HL-60 (cell line): ENCODE measurements at regions not wholly inside any gene's neighbourhood (a gene's known extent, or its start where the extent isn't known, plus 50 kb on each side); places are given as distances from the start of the nearest gene placed in this dataset.

Experiments
- DNase-seq, 2 experiments: peaks; one replicate each; pipeline ENCODE4 v3.0.0-alpha.2; 2010 to 2020; ENCODE audit warnings: low read depth in 1 of 2, low spot score in 1 of 2
- H3K27ac ChIP-seq: fragments of 250-450 bp; sonication (Bioruptor Pico); replicated peaks from 2 replicates; pipeline ENCODE4 v1.5.1; 2020; ENCODE audit warnings: mild to moderate bottlenecking, moderate library complexity
- H3K27me3 ChIP-seq: fragments of 250-450 bp; sonication (Bioruptor Pico); 2 replicates; pipeline ENCODE4 v1.5.1; 2021; ENCODE audit warnings: mild to moderate bottlenecking, moderate library complexity; ENCODE audit not compliant: insufficient read depth, poor library complexity, severe bottlenecking
- H3K4me3 ChIP-seq: replicated peaks from 2 replicates; pipeline ENCODE4 v1.5.1; 2011; ENCODE audit warnings: mild to moderate bottlenecking, control low read depth, low read length; ENCODE audit not compliant: insufficient read depth
- CTCF ChIP-seq: IDR thresholded peaks from one replicate; pipeline ENCODE4 v1.5.1; 2011; ENCODE audit warnings: low read length, control low read depth, inconsistent platforms; ENCODE audit not compliant: insufficient read depth
- GABPA ChIP-seq: IDR thresholded peaks from 2 replicates; pipeline ENCODE4 v1.6.1; 2012; ENCODE audit warnings: low read depth
- POLR2AphosphoS5 ChIP-seq: IDR thresholded peaks from 2 replicates; pipeline ENCODE4 v1.6.1; 2012; ENCODE audit warnings: low read depth
- REST ChIP-seq: IDR thresholded peaks from 2 replicates; pipeline ENCODE4 v1.6.1; 2012; ENCODE audit warnings: low read depth; ENCODE audit not compliant: insufficient replicate concordance
- SPI1 ChIP-seq: IDR thresholded peaks from 2 replicates; pipeline ENCODE4 v1.6.1; 2012; ENCODE audit warnings: low read depth, mild to moderate bottlenecking, borderline replicate concordance

DNA sequence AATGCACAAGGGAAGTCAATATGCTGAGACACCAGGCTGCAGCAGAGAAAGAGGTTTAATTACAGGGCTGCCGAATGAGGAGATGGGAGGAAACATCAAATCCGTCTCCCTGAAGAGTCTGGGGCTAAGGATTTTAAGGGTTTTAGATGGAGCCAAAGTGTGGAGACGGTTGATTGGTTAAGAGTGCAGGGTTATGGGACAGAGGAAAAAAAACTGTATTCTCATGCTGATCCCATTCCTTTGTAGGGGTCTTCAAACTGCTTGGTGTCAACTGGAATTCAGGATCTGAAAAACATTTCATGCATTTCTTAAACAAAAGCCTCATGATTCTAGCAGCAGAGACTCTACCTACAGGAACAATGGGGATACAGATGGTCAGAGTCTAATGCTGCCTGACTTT is 96.1 kb upstream of the SYNDIG1 start:
- TF ChIP-seq POLR2AphosphoS5, result no peak
- TF ChIP-seq REST, result no peak
- TF ChIP-seq CTCF, result no peak
- no peak for TF ChIP-seq GABPA
- TF ChIP-seq SPI1, result no peak
- H3K27me3 ChIP-seq, result no peaks in the 10 kb centered on the region
- DNase-seq, result no peak
- no peak overlapping the region for H3K27ac ChIP-seq
- H3K4me3 ChIP-seq, result no peak overlapping the region

DNA sequence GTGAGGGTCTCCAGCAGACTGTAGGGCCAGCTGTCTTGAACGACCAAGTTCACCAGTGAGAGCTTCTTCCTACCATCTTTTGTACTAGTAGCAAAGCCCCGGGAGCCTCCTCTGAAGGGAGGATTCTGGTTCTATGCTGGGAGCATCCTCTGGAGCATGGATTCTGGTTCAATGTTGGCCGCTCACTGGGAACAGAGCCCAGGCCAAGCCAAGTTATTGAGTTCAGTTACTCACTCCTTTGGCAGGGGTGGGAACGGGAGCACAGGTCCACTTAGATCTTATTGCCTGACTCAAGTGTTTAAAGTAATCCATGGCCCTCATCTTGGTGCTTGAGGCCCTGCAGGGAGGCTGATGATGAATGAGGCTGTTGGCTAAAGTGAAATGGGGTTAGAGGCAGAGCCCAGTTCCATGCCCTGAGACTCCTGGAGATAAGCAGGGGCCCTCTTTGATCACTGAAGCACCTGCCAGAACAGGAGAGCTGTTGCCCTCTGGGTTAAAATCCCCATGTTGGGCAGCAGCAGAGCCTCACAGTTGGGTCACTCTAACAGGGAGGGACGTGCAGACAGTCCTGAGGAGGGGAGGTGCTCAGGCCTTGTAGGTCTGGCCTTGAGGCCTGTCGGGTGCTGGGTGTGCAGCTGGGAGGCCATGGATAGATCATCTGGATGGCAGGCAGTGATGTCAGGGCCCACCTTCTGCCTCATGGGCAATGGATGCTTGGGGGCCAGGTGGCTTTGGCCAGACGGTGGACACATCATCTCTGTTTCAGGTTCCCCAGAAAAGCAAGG is 98.3 kb upstream of the SYNDIG1 start:
- no peak for TF ChIP-seq GABPA
- no peak for TF ChIP-seq SPI1
- TF ChIP-seq POLR2AphosphoS5, result no peak
- TF ChIP-seq REST, result no peak
- no peak for TF ChIP-seq CTCF
- H3K4me3 ChIP-seq, result no peak overlapping the region
- H3K27ac ChIP-seq, result no peak overlapping the region
- H3K27me3 ChIP-seq, result no peaks in the 10 kb centered on the region
- DNase-seq, result no peak

GRCh38 chr20:24370249-24370648 is 99.2 kb upstream of the SYNDIG1 start:
- DNase-seq, result no peak
- TF ChIP-seq GABPA, result no peak
- TF ChIP-seq POLR2AphosphoS5, result no peak
- TF ChIP-seq REST, result no peak
- no peak for TF ChIP-seq SPI1
- TF ChIP-seq CTCF, result no peak
- Histone ChIP-seq H3K27me3 (no peaks in the 10 kb centered on the region), H3K27ac (no peak overlapping the region), H3K4me3 (no peak overlapping the region)
